ENCODE measurements at regions not wholly inside any gene's neighbourhood (a gene's known extent, or its start where the extent isn't known, plus 50 kb on each side); places are given as distances from the start of the nearest gene placed in this dataset.

DNA sequence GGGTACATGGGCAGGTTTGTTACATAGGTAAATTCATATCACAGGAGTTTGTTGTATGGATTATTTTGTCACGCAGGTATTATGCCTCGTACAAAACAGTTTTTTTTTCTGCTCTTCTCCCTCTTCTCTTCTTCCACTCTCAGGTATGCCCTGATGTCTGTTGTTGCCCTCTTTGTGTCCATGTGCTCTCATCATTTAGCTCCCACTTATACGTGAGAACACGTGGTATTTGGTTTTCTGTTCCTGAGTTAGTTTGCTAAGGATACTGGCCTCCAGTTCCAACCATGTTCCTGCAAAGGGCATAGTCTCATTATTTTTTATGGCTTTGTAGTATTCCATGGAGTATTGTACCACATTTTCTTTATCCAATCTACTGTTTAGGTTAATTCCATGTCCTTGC lies 65.7 kb downstream of the UNC5CL start:
- no peak for DNase-seq

DNA sequence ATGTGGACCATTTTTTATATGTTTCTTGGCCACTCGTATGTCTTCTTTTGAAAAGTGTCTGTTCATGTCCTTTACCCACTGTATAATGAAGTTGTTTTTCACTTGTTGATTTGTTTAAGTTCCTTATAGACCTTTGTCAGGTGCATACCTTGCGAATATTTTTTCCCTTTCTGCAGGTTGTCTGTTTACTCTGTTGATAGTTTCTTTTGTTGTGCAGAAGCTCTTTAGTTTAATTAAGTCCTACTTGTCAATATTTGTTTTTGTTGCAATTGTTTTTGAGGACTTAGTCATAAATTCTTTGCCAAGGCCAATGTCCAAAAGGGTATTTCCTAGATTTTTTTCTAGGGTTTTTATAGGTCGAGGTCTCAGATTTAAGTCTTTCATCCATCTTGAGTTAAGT lies 66.2 kb downstream of the UNC5CL start:
- DNase-seq = no peak

DNA sequence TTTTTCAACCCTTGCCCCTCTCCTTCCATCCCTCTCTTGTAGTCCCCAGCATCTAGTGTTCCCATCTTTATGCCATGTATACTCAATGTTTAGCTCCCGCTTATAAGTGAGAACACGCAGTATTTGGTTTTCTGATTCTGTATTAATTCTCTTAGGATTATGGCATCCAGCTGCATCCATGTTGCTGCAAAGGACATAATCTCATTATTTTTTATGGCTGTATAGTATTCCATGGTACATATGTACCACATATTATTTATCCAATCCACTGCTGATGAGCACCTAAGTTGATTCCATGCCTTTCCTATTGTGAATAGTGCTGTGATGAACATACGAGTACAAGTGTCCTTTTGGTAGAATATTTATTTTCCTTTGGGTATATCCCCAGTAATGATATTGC lies 66.8 kb downstream of the UNC5CL start:
- DNase-seq = no peak

DNA sequence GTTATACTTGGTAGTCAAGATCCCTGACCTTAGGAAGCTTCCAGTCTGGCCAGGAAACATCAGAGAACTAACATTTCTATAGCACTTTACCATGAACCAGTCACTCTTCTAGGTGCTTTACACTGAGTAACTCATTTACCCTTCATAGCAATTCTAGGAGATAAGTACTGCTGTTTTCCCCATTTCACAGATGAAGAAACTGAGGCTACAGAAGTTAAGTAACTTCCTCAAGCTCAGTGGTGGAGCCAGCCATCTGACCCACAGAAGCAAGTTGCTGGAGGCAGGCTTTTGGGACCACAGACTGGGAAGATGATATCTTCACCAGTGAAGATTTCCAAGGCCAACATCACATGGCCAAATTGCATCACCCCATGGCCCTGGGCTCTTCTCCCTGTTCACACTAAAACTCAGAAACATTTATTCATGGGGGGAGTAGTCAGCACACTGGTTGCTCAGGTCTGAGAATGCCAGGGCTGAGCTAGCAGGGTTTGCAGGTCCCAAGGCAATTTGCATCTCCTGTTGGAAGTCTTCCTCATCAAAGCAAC lies 70.3 kb downstream of the UNC5CL start:
- DNase-seq = no peak

DNA sequence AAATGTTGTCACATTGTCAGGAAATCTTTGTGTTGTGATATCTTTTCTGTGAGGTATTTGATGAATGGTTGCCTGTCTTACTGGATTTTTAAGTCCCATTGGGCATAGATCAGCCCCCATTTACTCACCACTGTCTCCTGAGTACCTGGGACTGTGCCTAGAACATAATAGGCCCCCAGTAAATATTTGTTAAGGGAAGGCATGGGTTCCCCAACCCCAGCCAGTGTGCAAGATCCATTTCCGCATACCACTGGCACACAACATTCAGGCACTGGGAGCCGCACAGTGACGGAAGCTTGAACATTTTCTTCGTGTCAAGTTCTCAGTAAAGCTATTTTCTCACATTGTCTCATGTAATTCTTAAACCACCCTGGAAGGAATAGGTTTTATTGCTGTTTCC lies 72.2 kb downstream of the UNC5CL start:
- DNase-seq = no peak

DNA sequence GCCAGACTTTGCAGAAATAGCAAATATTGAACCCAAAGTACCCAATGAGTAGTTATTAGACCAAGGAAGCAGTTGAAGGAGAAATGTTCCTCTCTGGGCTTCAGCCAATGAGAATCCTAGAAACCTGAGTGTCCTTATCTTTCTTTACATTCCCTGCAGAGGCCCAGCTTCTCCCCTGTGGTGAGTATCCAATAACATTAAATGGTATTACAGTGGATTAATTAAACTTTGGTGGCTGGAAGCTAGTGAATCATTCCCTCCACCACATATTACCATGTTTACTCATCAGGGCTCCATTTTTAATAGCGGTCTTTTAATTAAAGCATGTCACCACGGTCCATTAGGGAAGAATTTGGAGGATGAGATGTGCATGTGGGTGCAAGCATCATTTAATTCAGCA lies 74.0 kb downstream of the UNC5CL start:
- no peak for DNase-seq

DNA sequence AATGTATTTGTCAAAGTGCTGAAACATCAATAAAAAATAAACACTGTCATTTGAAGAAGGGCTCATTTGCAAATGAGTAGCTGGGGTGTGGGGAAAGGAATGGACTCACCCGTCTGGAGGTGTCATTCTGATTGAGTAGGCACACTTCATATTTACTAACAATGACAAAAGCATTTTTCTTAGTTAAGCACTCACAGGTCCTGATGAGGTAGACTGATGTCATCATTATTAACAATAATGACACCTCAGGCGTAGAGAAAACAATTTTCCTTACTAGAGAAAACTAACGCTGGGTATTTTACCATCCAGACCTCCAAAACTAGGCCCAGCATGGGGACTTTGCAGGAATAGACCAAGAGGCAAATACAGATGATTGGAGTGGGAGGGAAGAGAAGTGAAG lies 76.0 kb downstream of the UNC5CL start:
- no peak for DNase-seq

DNA sequence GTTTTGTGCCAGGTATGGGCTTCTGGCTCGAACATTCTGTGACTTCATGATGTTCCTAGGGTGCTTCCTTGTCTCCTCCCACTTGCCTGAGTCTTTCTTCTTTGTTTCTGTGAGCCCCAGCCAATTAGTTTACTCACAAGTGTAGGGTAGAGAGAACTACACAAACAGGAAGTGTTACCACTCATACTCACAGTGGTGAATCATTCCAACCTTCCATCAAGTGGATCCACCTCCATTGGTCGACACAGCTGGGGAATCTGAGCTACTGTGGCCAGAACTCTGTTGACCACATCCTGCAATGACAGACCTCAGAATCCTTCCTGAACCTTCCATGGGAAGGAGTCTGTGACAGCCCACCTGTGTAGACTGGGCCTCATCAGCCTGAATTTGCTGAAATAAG lies 76.8 kb downstream of the UNC5CL start:
- DNase-seq = no peak

DNA sequence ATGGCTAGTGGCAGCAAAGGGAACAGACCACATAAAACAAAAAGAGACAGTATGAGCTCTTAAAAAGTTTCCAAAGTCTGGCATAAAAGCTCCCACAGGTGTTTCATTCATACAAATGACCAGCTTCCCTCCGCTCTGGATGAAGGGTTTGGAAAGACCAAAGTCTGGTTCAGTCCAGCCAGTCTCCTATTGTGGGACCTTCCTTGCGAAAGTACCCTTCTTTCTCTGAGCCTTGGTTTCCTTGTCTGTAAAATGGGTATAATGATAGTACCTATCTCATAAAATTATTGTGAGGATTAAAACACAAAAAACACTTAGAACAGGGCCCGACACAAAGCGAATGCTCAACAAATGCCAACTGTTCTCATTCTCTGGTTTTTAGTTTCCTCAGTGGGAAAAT lies 77.2 kb downstream of the UNC5CL start:
- DNase-seq = no peak

DNA sequence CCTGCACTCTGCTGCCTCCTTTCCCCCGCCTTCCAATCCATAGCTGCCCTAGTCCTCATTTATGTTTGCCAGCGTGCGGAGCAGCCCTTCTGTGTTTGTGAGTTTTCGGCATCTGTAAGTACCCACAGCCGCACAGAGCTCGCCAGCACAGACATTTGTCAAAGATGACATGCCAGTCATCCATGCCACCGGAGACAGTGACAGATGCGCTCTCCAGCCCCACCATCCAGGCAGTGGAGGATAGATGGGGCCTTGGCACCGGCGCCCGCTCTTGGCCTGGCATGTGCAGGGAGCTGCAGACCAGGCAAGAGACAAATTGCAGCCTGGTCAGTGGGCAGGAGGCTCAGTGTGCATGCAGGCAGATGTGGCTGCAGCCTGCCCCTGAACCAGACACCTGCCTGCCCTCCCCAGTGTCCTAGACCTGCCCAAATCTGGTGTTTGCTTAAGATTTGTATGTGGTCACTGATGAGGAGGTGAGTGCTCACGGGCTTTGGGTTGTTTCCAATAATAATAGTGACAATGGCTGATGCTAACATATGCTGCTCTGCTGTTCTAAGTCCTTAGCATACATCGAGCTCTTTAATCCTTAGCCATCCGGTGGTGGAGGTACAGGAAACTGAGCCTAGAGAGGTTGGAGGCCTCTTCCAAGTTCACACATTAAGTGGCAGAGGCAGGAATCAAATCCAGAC lies 78.1 kb downstream of the UNC5CL start:
- DNase-seq = no peak

DNA sequence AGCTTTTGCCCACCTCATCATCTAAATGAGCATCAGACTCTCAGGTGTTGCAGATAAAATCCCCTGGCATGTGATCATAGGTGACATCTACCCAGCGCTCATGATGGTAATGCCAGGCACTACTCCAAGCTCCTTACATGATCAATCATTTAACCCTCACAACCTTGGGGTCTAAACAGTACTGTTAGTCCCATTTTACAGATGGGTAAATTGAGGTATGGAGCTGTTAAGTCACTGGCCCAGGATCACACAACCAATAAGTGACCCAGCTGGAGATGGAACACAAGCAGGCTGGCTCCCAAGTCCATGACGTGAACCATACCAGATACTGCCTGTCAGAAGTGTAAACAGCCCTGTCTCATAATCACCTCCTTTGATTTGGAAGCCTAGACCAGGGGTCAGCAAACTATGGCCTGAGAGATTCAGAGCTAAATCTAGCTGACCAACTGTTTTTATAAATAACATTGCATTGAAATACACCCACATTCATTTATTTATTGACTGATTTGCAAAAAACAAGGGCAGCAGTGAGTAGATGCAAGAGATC lies 79.2 kb downstream of the UNC5CL start:
- no peak for DNase-seq

DNA sequence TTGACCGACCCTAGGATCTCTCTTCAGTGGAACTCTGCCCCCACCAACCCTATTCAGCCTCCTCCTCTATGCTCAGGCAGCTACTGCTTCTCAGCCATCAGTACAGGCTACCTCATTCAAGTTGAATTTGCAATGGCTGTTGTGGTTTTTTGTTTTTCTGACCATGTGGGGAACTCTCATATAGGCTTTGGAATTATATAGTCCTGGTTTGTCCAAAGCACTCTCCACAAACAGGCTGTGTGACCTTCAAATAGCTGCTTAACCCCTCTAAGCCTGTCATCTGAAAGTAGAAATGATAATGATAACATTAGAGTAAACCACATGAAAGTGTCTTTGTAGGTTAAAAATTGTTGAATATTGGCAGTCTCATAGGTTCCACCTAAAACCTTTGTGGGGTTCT lies 80.3 kb downstream of the UNC5CL start:
- no peak for DNase-seq

DNA sequence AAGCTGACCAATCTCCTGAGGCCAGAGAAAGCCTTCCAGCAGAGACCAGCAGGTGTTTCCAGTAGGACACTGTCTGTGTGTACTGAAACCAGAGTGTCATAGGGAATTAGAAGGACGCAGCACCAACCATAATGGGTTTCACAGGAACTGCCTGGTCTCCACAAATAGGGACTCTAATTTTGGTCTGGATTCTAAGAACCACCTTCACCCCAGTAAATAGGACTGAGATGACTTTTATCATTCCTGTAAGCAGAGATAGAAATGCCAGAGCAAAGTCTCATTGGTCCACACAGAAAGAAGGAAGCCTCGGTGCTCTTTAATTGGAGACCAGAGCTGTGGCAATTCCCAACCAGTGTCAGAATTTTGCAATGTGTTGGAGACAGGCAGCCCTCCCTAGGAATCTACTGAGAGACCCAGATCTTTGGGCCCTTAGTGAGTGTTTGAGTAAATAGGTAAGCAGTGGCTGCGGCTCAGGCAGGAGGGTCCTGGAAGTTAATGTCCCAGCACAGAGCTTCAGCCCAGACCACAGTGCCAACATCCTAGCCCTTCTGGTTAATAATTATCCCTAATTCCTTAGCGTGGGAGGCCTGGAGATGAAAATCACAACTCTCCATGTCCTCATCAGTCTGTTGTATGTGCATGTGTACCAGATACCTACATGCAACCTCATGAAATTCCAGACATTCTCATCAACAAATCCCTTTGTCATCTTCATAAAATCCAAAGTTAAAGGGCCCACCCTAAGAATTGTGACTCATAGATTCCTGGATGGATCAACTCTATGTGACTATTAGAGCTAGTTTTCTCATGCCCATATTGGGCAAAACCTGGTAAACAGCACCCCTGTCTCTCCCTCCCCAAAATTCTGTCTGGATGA lies 81.2 kb downstream of the UNC5CL start:
- DNase-seq = no peak

DNA sequence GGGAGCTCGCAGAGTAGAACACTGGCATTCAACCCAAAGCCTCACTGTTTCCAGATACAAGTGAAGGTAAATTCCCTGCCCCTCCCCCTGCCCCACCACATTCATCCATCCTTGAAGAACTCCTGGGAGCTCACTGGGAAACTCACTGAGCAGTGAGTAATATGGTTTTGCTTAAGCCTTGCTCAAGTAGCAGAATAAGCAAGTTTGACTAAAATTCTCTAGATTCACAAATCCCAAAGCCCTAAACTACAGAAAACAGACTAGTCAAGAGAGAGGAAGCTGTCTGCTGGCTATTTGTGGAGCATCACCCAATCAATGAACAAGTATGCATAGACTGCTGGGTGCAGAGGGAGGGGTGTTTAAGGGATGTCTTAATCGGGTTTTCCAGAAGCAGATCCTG lies 82.1 kb downstream of the UNC5CL start:
- DNase-seq = no peak

DNA sequence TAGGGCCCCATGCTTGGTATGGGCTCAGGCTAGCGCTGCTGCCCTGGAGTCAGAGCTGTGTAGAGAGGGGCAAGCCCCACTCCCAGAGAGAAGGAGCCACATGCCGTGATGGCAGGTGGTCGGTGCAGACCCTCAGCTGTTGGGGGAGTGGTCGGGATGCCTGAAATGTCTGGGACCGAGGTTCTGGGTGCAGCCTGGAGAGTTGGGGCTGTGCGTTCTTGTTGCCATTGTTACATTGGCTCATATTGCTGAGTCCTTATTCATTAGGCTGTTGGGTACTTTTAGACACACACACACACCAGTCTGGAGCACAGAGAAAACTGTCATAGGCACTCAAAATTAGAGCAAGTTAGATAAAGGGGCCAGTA lies 83.9 kb downstream of the UNC5CL start:
- no peak for DNase-seq

DNA sequence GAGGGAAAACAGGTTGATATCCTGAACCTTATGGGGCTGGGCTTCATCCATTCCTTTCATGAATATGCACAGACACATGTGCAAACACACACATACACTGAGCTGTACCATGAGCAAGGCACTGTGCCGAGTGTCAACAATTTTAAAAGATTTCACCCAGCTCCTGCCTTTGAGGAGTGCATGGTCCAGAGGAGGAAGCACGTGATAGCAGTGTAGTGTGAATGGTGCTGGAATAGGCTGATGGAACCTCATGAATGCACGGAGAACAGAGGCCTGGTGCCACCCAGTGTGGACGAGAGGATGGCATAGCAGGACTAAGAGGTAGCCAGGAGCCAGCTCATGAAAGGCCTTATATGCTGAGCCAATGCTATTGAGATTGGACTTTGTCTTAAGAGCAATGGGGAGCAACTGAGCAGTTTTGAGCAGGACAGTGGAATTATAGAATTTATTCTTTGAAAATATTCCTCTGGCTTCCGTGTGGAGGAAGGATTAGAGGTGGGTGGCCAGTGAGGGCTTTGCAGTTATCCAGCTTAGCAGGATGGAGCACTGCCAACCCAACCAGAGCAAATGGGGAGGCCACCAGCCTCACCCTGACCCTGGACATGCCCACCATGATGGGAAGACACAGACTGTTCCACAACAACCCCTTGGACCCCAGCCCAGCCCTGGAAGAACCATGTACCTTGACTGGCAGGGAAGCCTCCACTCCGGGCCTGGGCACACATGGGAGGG lies 84.4 kb downstream of the UNC5CL start:
- DNase-seq = no peak

DNA sequence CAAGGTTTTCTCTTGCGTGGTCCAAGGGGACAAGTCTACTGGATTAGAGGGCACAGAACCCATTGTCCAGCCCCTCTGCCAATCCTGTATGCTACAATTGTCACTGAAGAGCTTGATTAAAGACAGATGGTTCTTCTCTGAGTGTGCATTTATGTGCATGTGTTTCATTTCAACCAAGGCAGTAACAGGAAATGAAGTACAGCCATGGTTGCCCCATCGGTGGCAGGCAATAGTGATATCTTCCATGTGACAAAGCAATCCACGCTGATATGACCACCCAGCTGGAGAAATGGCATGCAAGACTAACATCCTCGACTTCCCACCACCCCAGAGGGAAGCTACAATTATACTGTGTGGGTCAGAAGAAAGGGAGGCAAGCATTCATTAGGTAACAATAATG lies 85.5 kb downstream of the UNC5CL start:
- DNase-seq = no peak

DNA sequence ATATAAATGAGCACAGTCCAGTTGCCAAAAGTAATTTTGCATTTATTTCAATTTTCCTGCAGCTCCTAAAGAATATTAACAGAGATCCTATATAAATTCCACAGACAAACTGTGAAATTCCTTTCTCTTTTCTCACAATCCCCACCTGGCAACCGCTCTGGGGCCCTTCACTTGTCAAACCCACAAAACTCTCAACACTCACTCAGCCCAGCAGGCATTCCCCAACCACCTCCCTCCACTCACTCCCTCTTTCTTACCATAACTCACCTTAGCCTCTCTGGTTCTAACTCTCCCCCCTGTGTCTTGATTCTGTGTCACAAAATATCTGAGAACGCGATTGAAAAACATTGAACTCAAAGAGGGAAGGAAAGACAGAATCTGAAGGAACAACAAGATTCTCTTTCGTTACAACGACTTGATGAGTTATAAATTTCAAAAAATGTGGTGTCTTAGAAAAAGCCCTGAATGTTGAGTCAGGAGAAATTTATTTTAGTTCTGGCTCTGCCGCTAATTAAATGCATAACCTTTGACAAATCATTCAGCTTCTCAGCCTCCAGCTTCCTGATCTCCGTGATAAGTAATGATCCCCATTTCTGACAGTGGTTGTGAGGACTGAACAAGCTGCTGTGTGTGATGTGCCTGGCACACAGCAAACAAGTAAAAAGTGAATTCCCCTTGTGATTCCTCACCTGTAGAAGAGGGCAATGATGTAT lies 87.9 kb downstream of the UNC5CL start:
- no peak for DNase-seq

DNA sequence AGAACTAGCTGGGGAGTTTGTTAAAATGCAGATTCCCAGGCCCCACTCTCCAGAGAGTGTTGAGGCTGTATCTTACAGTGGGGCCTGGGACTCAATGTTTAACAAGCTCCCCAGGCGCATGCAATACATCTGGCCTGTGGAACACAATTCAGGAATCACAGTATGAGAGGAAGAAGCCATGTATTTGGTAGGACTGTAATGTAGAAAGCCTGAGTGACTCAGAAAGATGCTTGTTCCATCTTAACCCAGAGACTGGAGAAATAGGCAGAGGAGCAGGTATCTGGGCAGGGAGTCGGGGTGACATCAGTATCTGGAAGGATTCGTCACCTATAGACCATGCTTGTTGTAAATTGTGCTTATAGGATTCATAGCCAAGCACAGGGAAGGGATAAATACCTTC lies 90.5 kb downstream of the UNC5CL start:
- no peak for DNase-seq

DNA sequence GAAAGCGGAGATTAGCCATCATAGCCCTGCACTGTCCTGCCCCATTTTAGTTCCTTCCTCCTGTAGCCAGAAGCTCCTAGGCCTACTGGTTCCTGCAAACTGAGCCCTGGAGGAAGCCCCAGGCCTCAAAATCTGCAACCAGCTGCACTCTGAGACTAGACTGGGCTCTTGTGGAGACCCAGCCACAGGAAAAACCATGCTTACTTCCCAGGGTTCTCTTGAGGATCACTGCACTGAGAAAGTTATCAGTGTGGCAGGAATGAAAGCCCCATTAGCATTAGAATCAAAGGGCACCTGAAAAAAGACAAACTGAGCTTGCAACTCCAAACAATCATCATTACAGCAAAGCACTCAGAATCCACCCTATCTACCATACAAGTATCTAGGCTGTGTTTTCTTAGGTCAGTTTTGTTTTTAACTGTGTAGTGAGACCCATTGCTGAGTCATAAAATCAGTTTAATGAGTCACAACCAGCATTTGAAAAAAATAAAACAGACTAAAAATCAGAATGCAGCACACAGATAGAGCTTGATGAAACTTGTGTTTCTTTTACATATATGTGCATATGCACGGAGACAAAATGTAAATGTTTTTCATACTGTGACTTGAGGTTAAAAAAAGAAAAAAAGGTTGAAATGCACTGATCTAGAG lies 91.0 kb downstream of the UNC5CL start:
- DNase-seq = no peak

DNA sequence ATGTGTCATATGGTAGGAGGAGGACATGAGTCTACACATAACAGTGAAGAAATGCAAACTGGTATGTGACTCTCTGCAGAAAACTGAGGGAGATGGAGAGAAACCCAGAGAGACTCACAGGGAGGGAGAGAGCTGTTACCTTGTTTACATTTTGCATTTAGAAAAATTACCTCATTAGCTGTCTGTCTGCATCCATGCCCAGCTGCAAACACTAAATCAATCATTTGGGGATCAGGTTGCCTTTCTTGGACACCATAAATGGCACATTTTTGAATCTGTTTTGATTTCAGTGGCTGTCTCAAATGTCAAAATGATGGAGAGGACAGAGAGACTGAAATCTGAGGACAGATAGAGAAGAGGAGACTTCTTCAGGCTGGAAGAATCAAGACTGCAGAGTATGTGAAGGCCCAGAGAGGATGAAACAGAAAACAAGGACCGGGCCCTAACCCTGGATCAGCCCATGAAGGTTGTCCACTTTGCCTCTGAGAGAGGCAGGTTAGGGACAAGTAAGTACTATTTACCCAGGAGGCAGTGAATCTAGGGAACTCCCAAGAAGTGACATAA lies 92.2 kb downstream of the UNC5CL start:
- no peak for DNase-seq

DNA sequence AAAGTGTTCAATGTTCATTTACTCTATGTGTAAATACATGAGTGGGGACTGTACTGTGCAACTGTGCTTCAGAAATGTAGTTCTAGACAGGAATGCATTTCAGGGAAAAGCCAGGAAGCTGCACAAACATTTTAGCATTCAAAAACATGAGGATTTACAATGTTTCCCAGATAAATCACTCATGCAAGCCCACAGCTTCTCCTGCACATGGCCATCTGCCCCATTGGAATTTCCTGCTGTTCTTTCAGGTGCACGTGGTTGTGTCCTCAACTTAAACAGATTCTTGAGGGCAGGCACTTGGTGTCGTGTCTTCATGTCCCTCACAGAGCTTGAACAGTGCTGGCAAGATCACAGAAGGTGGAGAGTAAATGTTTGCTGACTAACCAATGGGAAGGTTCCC lies 101.5 kb downstream of the UNC5CL start:
- DNase-seq = no peak

Measured in activated CD4-positive, CD25-positive, alpha-beta regulatory T cell treated with anti-CD3 and anti-CD28 coated beads, Interleukin-2, amount 50 U/mL, for 72 hours (primary cell).